ENCODE measurements at regions not wholly inside any gene's neighbourhood (a gene's known extent, or its start where the extent isn't known, plus 50 kb on each side); places are given as distances from the start of the nearest gene placed in this dataset.

DNA sequence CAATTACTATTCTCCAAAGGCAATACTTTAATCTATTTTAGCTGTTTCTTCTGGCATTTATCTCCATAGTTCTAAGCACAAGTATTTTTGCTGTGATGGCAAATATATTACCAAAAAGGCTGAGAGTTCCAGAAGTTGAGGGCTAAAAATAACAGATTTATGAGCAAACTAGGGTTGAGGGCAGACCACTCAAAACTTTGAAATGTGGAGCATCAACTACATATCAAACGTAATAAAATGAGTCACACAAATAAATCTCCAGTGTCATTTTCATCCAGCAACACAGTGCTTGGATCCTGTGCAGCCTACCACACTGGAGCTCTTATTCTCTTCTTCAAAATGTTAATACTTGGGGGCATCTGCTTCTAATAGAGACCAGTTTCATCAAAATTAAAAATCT is 163.9 kb downstream of the HS3ST1 start:
- FAIRE-seq = no peak

DNA sequence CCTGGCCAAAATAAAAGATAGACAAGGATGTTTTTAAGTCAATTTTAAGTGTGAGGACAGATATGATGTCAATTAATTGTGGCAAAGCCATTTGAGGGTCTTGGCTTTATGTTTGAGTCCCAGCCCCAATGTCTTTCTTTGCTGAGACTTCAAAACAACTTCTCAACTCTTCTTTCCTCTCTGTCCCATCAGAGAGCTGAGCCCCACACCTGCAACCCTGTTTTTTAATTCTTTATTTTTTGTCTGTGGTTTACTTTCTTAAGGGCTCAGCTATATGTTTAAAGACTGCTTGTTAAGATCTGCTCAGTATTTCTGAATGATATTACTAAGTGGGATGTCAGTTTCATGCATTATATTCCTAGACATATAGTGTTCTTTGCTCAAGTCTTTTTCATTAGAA is 164.3 kb downstream of the HS3ST1 start:
- FAIRE-seq = no peak

DNA sequence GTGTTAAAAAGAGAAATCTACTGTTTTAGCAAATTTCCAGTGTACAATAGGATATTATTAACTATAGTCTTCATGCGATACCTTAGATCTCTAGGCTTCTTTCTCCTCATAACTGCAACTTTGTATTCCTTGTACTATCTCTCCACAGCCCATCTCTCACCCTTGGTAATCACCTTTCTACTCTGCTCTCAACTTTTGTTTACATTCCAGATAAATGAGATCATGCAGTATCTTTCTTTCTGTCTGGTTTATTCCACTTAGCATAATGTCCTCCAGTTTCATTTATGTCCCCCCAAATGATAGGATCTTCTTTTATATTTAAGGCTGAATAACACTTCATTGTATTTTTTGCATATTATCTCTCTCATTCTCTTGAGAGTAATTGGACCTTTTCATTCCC is 165.5 kb downstream of the HS3ST1 start:
- FAIRE-seq = no peak

- no peak for FAIRE-seq
These were observed 167.4 kb downstream of the HS3ST1 start for GRCh38 chr4:11261066-11261850.

DNA sequence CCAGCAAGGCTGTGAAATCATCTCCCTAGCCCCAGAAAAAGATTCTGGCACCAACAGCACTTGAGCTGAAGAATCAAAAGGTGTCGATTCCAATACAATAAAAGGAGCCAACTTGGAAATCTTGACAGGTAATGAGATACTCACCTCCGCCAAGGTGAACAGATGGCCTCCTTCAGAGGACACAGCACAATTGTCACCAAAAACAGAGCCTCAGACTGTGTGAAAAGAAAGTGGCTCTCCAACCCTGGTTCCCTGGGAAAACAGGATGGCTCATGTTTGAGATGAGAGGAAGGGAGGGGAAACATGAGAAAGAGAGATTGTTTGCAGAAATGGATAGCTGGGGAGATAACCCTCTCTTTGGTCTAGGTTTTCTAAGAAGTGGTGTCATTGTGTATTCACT is 168.9 kb downstream of the HS3ST1 start:
- FAIRE-seq = no peak

GRCh38 chr4:11252149-11252548 is 176.5 kb downstream of the HS3ST1 start:
- FAIRE-seq = no peak

DNA sequence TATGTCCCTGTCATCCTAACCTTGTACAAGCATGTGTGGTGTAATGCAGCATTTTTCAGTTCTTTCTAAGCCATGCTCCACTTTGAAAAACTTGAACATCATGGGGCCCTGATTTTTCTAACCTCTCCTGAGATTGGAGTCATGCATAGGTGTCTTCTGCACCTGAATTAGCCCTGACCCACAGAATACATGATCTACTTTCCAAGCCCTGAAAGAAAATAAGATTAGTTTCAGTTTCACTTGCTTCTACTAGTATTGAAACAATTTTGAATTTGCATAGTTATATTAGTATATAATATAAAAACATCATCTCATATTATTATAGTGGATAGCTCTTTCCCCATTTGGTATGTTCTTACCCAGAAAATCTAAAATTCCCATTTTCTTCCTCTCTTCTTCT is 178.2 kb downstream of the HS3ST1 start:
- no peak for FAIRE-seq

GRCh38 chr4:11232015-11232414 is 196.7 kb downstream of the HS3ST1 start:
- FAIRE-seq = no peak

DNA sequence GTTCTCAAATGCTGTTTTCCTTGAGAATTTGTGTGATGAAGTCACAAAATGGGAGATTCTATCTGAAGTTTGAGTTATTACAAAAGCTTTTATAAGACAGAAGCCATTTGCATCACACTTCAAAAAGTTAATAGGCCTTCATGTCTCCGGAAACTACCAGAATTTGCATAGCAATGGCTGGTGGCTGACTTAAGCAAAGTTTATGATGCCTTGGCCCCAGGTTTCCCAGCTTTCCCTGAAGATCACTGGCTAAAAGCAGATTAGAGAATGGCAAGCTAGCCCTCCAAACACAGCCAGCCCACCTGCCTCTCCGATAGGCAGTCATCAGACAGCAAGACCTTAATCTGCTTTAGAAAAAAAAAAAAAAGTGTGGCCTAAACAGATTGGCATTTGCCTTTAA is 197.8 kb downstream of the HS3ST1 start:
- no peak for FAIRE-seq

GRCh38 chr4:11228530-11228929 is 200.2 kb downstream of the HS3ST1 start:
- no peak for FAIRE-seq

GRCh38 chr4:11223311-11223710 is 205.4 kb downstream of the HS3ST1 start:
- no peak for FAIRE-seq

GRCh38 chr4:11218692-11219091 is 210.0 kb downstream of the HS3ST1 start:
- no peak for FAIRE-seq

GRCh38 chr4:11216520-11216919 is 212.2 kb downstream of the HS3ST1 start:
- FAIRE-seq = no peak

- no peak for FAIRE-seq
These were observed 214.4 kb downstream of the HS3ST1 start for GRCh38 chr4:11214281-11214680.

- no peak for FAIRE-seq
These were observed 218.9 kb downstream of the HS3ST1 start for GRCh38 chr4:11209826-11210225.

GRCh38 chr4:11201256-11201655 is 227.4 kb downstream of the HS3ST1 start:
- no peak for FAIRE-seq

- no peak for FAIRE-seq
These were observed 230.0 kb downstream of the HS3ST1 start for GRCh38 chr4:11198516-11199305.

DNA sequence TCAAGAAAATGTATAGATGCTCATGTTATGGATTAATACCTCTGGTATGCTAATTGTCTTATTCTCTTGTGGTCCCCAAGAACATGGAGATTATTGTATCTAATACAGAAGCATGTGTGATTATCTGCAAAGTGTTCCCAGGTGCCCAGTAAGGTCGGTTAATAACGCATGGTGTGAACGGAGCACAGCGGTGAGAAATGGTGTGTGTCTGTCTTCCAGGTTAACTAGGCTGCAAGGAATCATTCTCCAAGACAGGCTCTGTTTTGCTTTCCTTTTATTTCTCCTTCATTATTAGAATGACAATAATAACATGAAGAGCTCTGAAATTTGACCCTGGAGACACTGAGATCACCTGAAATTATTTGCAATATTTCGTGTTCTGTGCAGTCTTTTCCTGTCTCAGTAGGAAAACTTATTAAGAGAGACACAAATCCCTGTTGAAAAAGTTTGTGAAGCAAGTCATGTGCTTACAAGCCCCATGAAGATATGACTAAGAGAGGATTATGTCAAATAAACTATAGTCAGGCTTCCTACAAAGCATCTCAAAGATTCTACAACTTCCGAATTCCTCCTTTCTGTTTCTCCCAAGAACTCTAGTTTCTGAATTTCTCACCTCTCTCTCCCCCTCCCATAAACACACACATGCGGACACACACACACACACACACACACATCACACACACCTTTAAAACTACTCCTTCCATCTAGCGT is 230.9 kb downstream of the HS3ST1 start:
- FAIRE-seq = no peak

DNA sequence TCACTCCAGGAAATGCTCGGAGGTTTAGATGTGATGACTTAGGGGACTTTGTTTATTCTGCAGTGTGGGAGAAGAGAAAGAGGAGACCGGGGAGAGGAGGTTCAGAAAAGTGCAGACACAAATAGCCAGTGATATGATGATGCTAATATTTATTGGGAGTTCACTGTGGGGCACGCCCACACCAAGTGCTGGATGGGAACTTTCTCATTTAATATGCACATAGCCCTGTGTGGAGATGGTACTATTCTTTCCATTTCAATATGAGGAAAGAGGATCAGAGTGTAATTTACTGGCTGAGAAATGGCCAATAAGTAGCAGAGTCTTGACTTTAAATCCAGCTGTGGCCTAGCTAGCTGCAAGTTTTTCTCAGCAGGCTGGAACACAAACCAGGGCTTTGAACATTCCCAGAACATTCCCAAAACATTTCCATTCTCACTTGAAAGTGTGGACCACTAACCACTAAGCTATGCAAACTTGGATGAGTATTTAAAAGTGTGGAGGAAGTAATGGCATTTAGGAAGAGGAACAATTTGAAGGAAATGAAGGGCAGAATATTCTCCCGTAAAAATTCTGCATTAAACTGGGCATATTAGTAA is 231.7 kb downstream of the HS3ST1 start:
- no peak for FAIRE-seq

DNA sequence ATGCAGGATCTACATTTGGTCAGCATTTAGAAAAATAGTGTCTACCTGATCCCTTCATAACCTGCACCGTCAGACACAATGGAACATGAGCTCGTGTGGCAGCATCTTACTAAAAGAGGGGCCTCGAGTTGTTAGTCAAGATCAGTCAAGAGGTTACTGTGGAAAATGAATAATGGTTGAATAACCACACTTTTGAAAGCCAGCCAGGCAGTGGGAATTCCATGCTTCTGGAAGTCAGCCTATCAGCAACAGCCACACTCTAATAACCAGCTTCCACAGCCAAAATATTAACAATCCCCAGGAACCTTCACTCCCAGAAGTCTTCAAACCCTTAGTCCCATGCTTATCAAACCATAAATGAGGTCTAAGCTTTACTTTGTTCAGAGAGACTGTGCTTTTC is 234.3 kb downstream of the HS3ST1 start:
- FAIRE-seq = no peak

GRCh38 chr4:11189756-11190155 is 238.9 kb downstream of the HS3ST1 start:
- no peak for FAIRE-seq

GRCh38 chr4:11183356-11183740 is 245.3 kb downstream of the HS3ST1 start:
- no peak for FAIRE-seq
